HG03565 (cell line): ENCODE measurements at regions not wholly inside any gene's neighbourhood (a gene's known extent, or its start where the extent isn't known, plus 50 kb on each side); places are given as distances from the start of the nearest gene placed in this dataset.

Experiments used
- ATAC-seq: cut with Tn5 transposase; IDR thresholded peaks from one replicate; pipeline ENCODE4 v1.9.1; 2021; ENCODE audit warnings: mild to moderate bottlenecking, moderate library complexity; ENCODE audit not compliant: unreplicated experiment

DNA sequence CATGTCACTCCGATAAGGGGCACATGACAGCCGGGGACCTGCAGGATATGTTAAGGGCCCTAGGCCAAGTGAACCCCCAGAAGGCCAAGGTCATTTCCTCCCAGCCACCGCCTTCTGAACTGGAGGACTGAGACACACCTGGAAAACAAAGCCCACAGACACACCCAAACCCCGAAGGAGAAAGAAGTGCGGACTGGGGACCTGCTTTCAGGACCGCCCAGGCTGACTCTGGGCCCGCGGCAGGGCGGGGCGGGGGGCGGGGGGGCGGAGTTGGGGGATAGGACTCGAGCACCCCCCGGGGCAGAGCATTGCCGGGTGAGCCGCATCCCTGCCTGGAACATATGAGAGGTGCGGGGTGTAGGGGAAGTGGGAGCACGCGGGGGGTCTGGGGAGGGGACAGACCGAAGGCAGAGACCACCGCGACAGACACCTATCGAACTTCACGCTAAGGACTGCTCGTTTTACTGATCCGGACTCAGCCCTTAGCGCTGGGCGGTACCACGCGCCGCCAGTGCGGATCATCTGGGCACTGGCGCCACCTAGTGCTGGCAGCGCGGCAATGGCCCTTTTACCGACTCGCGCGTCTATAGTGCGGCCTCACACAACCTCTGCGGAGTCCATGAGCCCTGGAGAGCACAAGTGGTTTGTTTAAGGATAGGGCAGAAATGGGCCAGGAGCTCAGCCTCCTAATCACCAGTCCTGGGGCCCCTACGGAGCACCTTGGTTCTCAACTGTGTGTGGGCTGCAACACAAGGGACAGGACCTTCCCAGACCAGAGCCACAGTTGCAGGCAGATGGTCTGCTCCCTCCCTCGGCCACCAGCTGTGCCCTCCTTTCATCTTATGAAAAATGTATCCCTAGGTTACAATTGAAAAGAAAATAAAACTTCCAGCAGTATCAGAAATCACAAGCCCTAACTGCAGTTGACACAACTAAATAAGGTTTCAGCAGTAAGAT is 157.6 kb downstream of the HERPUD2 start:
- peak; percentile 97 for ATAC-seq

DNA sequence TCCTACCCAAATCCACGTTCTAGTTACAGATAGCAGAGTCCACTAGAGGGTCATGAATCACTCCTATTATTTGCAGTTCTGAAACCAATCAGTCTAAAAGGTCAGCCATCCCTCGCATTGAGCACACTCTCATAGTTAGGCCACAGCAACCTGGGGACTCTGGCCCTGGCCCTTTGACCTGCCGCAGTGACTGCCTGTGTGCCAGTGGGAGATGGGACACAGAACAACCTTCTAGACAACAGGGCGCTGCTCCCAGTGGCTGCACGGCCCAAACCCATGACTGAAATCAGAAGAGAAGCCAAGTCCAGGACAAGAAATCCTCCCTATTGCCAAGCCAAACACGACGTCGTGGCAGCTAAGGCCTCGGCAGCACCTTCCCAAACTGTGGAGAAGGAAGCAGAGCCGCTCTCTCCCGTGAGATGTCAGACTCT is 158.5 kb downstream of the HERPUD2 start:
- ATAC-seq = no peak

DNA sequence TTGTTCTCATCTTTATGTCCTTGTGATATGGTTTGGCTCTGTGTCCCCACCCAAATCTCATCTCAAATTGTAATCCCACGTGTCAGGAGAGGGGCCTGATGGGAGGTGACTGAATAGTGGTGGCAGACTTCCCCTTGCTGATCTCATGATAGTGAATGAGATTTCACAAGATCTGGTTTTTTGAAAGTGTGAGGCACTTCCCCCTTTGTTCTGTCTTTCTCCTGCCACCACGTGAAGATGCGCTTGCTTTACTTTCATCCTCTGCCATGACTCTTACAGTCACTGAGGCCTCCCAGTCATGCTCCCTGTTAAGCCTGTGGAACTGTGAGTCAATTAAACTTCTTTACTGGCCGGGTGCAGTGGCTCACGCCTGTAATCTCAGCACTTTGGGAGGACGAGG is 161.0 kb downstream of the HERPUD2 start:
- no peak for ATAC-seq

GRCh38 chr7:35530124-35531109 is 164.5 kb downstream of the HERPUD2 start:
- ATAC-seq = no peak

- no peak for ATAC-seq
These were observed 165.2 kb downstream of the HERPUD2 start for GRCh38 chr7:35529713-35530112.

DNA sequence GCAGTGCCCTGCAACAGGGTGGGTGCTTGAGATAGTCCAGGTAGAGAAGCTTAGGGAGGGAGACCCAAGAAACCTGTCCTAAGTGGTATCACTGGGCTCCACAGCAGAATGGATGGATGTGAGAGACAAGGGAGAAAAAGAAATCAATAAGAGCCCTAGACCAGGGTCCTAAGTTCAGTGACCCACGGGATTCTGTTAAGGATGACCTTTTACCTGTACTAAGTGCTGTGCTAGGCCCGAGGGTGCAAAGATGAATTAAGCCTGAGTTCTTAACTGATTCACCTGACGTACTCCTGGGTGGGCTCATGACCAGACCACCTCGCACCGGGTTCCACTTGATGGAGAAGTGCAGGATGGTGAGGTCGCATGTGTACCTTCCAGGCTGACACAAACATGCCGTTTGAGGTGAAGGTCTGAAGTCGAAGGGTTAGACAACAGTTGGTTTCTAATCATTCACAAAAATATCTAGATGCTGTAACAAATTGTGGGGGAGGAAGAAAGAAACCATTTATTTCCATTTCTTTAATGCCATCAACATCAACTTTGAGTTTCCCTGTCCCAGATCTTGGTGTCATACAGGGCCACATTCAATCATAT is 166.5 kb downstream of the HERPUD2 start:
- ATAC-seq = no peak

- ATAC-seq = no peak
These were observed 168.3 kb downstream of the HERPUD2 start for GRCh38 chr7:35526645-35527044.

- no peak for ATAC-seq
These were observed 170.7 kb downstream of the HERPUD2 start for GRCh38 chr7:35524112-35524804.

GRCh38 chr7:35523292-35523691 is 171.6 kb downstream of the HERPUD2 start:
- ATAC-seq = no peak

- ATAC-seq = no peak
These were observed 172.2 kb downstream of the HERPUD2 start for GRCh38 chr7:35522697-35523096.

- ATAC-seq = no peak
These were observed 173.0 kb downstream of the HERPUD2 start for GRCh38 chr7:35521941-35522340.

- no peak for ATAC-seq
These were observed 173.9 kb downstream of the HERPUD2 start for GRCh38 chr7:35520810-35521625.

GRCh38 chr7:35519971-35520809 is 174.7 kb downstream of the HERPUD2 start:
- peak; percentile 89 for ATAC-seq

GRCh38 chr7:35518767-35519166 is 176.2 kb downstream of the HERPUD2 start:
- ATAC-seq = no peak

GRCh38 chr7:35516498-35516897 is 178.4 kb downstream of the HERPUD2 start:
- ATAC-seq = no peak

GRCh38 chr7:35513828-35514227 is 181.1 kb downstream of the HERPUD2 start:
- no peak for ATAC-seq

DNA sequence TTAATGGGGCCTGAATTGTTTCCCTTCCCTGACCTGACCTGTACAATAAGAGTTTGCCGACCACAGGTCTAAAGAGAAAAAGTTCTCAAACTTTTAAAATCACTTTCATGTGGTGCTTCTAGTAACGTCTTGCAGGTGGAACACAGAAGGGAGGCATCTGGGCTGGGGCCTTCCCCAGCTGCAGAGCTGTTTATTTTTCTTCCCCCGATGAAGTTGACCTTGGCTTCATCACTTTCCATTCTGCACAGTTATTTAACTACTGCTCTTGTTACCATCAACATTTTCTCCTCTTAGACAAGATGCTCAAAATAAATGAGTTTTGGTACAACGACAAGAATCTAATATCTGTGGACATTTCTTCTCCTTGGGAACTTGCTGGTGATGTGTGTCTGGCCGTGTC is 181.7 kb downstream of the HERPUD2 start:
- ATAC-seq = no peak

GRCh38 chr7:35512716-35513115 is 182.2 kb downstream of the HERPUD2 start:
- no peak for ATAC-seq
